ENCODE measurements at regions not wholly inside any gene's neighbourhood (a gene's known extent, or its start where the extent isn't known, plus 50 kb on each side); places are given as distances from the start of the nearest gene placed in this dataset.
"Not testable (repeated sequence)": the region's sequence is repeated elsewhere in the genome, so short reads cannot be mapped to it uniquely, and the experiment has no call there.

GRCh38 chr16:51831595-51832367 is 680.7 kb upstream of the SALL1 start:
- no peak for DNase-seq

GRCh38 chr16:51831034-51831433 is 680.0 kb upstream of the SALL1 start:
- DNase-seq, result not testable (repeated sequence)

DNA sequence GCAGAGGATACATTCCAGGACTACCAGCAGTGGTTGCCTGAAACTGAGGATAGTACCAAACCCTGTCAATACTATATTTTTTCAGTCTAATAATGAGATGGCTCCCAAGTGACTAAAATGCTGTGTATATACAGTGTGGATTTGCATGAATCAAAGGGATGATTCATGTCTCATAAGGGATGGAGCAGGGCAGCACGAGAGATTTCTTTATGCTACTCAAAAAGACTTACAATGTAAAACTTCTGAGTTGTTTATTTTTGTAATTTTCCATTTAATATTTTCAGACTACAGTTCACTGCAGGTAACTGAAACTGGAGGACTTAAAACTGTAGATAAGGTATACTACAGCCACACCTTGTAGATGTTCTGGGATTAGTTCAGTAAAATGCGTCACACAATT is 674.7 kb upstream of the SALL1 start:
- DNase-seq, result no peak

DNA sequence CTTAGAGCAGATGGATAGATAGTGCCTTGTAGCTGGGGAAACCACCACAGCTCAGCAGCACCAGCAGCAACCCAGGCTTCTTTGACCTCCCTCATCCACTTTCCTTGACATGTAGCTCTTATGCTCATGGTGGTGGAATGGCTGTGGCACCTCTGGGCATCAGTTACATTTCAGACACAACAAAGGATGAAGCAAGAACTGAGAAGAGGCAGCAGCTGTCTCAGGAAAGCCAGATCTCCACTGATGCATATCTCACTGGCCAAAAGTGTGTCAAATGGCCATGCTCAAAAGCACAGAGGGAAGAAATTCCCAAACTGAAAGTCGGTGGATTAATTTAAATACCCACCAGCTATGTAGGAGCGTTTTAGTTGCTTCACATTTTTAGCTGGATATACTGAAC is 671.4 kb upstream of the SALL1 start:
- no peak for DNase-seq

GRCh38 chr16:51821527-51821926 is 670.5 kb upstream of the SALL1 start:
- no peak for DNase-seq

GRCh38 chr16:51820176-51820575 is 669.1 kb upstream of the SALL1 start:
- DNase-seq, result no peak

DNA sequence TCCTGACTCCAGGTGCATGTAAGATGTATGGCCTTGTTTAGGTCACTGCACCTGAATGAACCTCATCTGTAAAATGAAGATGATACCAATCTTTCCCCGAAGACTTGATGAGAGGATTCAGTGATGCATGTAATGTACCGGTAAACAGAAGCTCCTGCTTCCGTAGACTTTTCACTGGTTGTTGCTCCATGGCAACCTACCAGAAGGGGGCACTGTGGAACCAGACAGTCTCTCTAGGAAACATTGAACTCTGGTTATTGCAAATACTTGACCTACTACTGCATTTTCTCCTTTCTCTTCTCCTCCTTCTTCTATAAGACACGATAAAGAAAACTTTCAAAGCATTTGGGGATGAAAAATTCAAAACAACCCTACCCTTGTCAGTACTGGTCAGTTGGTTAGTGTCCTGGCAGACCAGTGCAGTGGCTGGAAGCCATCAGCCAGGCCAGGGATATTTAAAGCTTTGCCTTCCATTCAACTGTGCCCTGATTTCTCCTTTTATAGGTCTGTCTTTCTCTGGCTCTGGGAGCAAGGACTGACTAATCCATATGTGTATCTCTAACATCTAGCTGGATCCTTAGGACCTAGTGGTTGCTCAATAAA is 667.4 kb upstream of the SALL1 start:
- DNase-seq, result no peak

- DNase-seq, result no peak
Measured at GRCh38 chr16:51816929-51817328, 665.9 kb upstream of the SALL1 start.

DNA sequence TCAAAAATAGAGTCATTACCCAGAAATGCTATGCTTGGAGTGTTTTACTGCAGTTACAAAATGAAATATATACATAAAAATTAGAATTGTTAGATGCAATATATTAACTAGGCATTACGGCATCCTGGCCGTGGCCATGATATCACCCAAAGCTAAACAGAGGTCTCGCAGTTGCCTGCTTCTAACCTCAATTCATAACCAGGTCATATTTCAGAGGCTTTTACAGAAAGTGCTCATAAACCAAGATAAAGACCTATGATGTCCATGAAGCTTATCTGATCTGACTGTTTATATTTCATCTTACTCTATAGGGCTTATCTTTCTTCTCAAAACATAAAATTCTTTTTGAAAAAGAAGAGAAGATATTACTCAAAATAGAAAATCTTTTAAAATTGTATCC is 664.5 kb upstream of the SALL1 start:
- no peak for DNase-seq

- DNase-seq, result no peak
Measured at GRCh38 chr16:51814617-51815016, 663.5 kb upstream of the SALL1 start.

DNA sequence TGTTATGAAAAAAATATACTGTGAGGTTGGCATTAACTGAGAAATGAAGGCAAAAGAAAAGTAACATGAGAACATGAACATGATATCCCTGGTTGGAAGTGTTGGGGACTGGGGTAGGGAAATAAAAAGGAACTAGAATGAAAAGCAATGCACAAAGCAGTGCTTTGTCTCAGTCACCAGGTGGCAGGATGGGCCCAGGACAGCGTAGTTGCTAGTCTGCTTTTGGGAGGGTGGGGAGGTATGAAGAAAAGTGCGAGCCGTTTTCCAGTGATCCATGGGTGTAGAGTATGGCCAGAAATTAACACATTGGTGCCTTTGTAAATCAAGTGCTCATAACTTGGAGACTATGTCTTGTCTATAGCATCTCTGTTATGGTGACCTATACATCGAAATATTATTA is 662.5 kb upstream of the SALL1 start:
- DNase-seq, result no peak

DNA sequence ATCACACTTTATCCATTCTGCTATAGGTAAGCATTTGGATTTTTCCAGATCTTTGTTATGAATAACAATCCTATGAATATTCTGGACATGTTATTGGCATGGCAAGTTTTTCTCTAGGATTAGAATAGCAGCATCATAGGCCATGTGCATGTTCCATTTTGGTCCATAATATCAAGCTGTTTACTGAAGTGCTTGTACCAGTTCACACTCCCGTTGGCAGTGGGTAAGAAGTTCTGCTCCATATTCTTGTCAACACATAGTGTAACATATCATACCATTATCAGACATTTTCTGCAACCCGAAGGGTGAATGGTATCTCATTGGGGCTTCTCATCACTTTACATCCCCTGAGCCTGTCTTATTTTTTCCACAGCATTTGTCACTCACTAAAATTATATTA is 661.9 kb upstream of the SALL1 start:
- DNase-seq, result no peak

DNA sequence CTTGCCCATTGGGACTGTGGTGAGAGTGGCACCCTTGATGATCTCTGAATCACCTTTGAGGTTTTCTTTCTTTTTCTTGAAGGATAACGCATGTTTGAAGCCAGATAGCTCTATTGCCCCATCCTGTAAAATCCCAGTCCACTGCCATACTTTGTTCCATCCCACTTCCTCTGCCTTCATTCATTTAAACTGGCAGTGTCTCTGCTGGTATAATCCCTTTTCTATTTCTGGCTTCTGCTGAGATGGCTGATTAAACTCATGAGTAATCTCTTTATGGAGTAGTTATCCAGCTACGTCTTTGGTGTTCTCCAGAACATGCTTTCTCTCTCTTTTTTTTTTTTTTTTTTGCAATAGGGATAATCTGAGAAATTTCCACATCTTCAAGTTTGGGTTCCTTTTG is 656.5 kb upstream of the SALL1 start:
- no peak for DNase-seq

DNA sequence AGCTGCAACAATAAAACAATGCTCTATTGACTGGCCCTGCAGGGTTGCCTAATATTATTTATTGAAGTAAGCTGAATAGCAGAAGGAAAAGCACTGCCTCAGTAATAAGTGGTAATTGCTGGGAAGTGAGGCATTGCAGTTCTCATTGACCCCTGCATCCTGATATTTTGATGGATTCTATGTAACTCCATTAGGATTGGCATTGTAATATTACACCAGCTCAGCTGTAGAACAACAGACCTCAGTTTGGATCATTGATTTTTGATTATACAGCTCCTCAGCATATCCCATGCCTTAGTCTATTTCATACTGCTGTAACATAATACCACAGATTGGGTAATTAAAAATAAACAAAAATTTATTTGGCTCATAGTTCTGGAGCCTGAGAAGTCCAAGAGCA is 650.6 kb upstream of the SALL1 start:
- DNase-seq, result no peak

DNA sequence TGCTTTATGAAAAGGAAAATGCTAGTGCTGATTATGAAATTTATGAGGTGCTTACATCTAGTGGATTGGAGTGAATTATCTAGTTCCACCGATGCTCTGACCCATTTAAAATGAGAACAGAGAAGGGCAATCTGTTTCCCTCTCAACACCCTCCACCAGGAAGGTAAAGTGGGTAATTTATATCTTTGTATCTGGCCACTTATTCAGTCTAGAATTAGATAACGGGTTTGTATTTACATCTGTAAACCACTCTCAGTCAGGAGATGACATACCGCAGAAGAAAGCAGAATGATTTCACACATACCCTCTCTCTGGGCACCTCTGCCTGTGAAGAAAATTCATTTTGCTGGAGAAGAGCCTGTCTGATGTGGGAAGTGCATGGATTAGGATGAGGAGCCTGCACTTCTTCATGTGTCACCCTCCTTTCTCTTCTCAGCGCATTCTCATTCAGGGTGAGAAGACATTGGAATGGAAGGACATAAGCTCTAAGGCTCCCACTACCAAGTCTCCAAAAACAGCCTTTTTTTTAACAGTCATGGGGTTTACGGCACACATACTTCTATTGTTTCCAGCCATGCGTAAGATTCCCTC is 646.7 kb upstream of the SALL1 start:
- no peak for DNase-seq

DNA sequence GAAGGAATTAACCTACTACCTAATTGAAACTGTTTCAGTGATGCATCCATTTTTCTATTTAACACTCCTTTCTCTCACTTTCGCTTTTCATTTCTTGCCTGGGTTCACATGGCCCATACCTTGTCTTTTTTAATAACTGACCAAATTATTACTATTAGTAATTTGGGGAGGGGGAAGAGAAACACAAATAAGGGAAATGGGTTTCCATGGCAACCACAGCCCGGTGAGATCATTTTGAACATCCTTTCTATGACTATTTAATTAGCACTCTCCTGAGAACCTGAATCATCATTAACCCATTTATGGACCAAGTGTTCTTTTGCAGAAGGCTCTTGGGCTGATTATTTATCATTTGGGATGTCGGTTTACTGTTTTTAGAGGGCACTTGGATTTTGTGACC is 628.2 kb upstream of the SALL1 start:
- no peak for DNase-seq

GRCh38 chr16:51773071-51773890 is 622.2 kb upstream of the SALL1 start:
- DNase-seq, result no peak

- no peak for DNase-seq
Measured at GRCh38 chr16:51766739-51767138, 615.7 kb upstream of the SALL1 start.

- no peak for DNase-seq
Measured at GRCh38 chr16:51763072-51763661, 612.1 kb upstream of the SALL1 start.

- DNase-seq, result no peak
Measured at GRCh38 chr16:51762081-51762996, 611.3 kb upstream of the SALL1 start.

DNA sequence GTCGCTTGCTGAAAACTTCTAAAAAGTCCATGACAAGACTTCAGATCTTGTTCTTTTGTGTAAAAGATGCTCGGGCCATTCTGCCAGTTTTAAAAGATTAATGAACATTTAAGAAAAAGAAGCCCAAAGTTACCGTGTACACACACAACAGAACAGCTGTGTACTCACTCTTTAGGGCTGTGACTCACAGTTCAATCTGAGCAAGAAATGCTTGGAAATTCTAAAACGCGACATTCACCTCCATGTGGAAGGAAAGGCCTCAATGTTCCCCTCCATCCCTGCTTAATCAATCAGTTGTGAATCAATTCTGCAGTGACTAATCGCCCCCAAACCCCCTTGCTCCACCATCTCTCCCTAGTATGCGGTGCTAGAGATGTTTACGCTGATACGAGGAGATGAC is 609.9 kb upstream of the SALL1 start:
- DNase-seq, result no peak

- DNase-seq, result no peak
Measured at GRCh38 chr16:51759999-51760398, 608.9 kb upstream of the SALL1 start.
